HG03066 (cell line): ENCODE measurements at regions not wholly inside any gene's neighbourhood (a gene's known extent, or its start where the extent isn't known, plus 50 kb on each side); places are given as distances from the start of the nearest gene placed in this dataset.

Experiments used
- ATAC-seq: cut with Tn5 transposase; IDR thresholded peaks from one replicate; pipeline ENCODE4 v1.9.1; 2021; ENCODE audit warnings: low read depth; ENCODE audit not compliant: unreplicated experiment

DNA sequence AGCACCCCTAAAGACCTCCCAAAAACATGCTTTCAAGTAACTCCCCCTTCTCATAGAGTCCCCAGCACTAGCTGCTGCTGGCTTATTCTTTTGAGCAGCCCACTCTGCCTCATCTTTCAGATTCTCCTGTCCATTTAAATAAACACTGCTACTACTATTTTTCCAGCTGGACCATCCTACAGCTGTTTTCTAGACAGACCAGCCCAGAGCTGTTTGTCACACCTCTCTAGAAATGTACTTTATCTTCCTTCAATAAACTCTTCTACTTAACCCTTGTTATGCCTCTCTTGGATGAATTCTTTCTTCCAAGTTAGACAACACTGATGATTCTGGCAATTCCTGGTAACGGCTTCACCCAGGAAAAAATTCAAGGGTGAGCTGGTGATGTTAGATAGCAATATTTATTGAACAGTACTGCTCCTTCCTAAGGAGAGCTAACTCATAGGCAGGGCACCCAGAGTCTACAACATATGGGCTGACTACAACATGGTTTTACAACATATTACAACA lies 995.7 kb downstream of the LRFN5 start:
- ATAC-seq, result no peak

DNA sequence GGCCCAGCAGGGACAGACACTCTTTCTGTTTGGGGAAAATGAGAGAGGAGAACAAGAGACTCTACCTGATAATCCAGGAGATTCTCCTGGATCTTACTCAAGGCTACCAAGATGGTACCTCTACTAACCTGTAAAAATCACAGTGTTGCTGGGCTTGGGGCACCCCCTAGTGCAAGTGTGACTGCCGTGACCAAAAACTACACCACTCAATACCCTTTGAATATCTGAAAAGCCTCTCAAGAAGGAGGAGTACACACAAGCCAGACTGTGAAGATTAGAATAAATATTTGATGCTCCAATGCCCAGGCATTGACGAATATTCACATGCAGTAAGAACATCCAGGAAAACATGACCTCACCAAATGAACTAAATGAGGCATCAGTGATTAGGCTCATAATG lies 965.4 kb downstream of the LRFN5 start:
- no peak for ATAC-seq

DNA sequence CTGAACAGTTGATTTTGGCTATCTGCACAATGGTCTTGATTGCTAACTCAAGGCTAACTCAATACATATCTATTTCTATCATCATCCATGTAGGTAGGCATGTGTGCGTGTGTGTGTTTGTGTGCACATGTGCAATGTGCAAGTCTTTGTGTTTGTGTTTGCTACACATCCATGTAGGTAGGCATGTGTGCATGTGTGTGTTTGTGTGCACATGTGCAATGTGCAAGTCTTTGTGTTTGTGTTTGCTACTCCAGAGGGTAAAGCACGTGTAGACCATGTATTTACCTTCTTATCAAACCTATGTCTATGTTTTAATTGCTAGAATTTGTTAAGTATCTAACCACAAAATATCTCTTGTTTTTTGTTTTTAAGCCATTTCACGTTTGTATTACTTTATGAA lies 962.6 kb downstream of the LRFN5 start:
- no peak for ATAC-seq

DNA sequence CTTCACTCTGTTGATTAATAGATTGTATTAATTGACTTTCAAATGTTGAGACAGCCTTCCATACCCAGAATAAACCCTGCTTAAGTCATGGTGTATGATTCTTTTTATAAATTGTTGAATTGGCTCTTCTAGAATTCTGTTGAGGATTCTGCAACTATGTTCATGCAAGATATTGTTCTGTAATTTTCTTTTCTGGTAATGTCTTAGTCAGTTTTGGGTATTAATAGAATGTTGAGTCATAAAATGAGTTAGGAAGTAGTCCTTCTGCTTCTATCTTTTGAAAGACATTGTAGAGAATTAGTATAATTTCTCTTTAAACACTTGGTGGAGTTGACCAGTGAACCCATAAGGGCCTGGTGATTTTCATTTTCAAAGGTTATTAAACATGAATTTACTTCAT lies 958.9 kb downstream of the LRFN5 start:
- ATAC-seq, result no peak

GRCh38 chr14:42563313-42563712 lies 956.6 kb downstream of the LRFN5 start:
- ATAC-seq, result no peak

DNA sequence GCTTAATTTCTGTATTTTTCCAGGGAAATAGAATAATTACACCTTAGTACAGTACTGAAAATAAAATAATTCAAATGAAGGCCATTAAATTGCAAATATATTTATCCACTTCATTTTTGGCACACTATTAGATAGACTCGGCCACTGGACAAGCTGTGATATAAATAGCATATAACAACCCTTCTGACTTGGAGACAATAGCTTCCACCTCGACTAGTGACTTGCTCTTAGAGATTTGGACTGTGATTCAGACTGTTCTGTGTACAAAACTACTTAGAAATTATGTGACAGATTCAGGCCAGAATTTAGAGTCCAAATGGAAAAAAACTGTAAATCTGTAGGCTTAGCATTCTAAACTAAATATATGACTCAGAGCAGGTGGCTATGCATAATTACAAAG lies 949.9 kb downstream of the LRFN5 start:
- no peak for ATAC-seq

GRCh38 chr14:42555365-42555764 lies 948.7 kb downstream of the LRFN5 start:
- ATAC-seq, result no peak

DNA sequence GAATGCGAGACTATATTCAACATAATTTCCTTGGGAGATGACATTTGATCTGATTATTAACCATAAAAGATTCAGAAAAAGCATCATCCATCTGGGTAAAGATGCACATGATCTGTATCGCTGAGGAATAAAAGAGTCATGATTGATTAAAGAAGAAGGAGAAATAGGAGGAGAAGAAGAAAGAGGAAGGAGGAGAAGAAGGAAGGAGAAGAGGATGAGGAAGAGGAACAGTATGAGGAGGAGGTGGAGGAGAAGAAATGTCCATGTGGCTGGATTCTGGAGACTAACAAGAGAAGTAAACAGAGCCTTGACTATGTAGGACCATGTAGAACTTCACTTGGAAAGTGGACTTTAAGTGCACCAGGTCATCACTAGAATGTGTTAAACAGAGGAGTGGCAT lies 947.4 kb downstream of the LRFN5 start:
- no peak for ATAC-seq

DNA sequence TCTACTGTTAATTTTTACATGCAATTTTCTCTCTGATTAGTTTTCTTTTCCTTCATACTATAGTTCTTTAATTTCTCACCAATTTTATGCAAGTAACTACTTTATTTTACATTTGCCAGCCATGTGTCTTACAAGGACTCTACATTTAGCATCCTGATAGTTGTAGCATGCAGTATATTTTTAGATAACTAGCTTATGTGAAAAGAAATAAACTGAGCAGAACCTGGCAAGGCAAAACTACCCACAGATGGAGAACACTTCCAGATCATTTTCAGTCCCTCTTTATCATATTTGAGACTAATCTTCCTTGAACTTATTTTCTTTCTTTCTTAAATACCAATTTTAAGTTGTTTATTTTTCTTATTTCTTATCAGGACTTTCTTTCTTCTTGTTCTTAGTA lies 943.6 kb downstream of the LRFN5 start:
- no peak for ATAC-seq

DNA sequence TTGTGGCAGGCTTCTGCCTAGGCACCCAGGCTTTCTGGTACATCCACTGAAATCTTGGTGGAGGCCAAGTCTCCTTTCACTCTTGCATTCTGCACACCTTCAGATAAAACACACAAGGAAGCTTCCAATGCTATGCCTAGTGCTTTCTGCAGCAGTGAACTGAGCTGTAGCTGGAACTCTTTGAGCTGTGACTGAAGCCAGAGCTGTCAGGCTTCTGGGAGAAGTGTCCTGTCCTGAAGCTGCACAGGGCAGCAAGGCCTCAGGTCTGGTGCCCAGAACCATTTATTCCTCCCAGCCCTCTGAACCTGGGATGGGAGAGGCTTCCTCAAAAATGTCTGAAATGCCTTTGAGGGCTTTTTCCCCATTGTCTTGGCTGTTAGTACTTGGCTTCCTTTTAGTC lies 941.7 kb downstream of the LRFN5 start:
- ATAC-seq, result no peak

- ATAC-seq, result no peak
Measured at GRCh38 chr14:42545636-42546035, 939.0 kb downstream of the LRFN5 start.

DNA sequence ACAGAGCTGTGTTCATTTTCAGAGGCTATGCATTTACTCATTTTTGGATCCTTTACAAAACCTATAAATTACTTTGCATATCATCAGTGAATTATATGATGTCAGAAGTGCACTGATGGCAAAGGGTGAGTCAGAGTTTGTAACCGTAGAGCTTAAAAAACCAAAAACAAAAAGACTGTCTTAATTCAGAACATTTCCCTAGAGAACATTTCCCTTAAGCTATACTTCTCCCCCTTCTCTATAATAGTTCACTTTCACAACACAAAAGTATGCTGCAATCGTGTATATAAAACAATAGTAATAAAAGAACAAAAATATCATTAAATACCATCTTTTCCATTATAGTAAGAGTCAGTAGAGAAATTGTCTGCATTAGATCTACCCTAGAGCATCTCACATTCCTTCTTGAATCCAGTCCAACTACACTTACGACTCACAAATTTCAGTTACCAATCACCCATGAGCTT lies 934.9 kb downstream of the LRFN5 start:
- ATAC-seq, result no peak

GRCh38 chr14:42535397-42535796 lies 928.7 kb downstream of the LRFN5 start:
- no peak for ATAC-seq

DNA sequence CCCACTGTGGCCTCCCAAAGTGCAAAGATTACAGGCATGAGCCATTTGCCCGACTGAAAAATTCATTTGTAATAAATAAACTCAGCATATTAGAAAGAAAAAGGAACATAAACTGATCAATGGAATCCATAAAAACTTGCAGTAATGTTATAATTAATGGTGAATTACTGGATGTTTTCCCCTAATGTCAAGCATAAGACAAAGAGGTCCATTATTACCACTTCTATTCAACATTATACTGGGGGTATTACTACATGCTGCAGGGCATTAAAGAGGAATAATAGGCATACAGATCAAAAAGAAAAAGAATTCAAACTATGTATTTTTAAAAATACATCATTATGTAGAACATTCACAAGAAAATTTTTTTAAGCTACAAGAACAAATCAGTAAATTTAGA lies 926.8 kb downstream of the LRFN5 start:
- no peak for ATAC-seq

DNA sequence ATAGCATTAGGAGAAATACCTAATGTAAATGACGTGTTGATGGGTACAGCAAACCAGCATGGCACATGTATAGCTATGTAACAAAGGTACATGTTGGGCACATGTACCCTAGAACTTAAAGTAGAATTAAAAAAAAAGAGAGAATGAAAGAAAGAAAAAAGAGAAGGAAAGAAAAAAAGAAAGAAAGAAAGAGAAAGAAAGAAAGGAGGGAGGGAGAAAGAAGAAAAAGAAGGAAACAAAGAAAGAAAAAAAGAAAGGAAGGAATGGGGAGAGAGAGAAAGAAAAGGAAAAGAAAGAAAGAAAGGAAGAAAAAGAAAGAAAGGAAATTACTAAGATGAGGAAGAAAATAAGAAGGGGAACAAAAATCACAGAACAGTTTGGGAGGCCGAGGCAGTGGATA lies 925.5 kb downstream of the LRFN5 start:
- no peak for ATAC-seq

DNA sequence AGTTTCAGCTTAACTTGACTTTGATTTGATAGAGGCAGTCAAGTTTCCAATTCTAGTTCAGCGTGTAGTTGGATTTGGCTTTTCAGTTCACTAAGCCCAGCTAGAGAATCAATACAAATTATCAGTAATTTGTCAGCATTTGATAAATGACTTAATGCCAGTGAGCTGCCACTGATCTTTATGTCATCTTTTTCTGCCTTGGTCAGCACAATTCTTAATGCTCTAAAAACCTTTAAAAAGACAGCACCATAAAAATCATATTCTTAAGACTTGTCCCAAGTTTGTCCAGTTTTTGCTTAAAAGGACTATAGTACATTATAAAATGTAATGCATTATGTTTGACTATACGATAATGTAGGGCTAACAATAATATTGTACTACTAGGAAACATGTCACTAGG lies 920.5 kb downstream of the LRFN5 start:
- ATAC-seq, result no peak

- peak; percentile 76 for ATAC-seq
Measured at GRCh38 chr14:42523666-42524065, 917.0 kb downstream of the LRFN5 start.

DNA sequence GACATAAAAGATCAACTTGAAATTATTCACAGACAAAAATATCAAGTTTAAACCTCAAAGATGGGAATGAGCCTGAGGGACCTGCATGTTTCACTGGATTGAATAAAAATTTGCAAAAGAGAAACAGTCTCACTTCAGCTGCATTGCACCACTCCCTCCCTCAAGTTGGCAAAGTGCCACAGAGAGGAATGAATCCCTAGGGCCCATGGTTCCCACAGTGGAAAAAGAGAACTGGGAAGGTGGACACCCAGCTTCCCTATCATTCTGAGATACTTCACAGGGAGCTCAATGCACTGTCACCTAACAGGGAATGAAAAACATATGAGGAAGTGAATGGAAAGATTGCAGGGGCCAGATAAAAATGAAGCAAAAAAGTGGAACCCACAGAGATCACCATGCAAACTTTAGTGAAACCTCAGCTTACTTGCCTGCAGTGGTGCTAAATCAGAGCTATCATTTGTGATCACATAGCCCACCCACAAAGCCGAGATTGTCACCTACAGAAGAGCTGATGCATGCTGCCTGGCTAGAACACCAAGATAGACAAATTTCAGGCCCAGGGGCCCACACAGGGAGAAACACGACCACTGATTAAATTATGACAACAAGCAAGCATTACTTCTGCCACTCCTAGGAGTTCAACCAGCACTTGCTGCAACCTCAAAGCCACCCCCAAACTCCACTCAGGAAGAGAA lies 911.3 kb downstream of the LRFN5 start:
- no peak for ATAC-seq

DNA sequence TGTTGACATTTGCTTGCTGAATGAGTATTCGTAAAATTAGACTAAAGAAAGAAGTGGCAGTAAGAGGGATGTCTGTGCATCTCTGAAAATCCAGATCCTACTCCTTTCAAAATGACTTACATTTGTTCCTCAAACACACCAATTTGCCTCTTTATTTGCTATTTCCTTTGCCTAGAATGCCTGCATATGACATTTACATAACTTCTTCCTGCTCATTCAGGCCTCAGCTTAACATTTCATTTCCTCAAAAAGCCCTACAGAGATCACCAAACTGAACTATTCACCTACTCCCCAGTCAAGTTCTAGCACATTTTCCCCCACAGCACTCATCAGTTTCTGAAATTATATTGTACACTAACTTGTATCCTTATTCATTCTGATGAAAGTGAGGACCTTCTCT lies 907.2 kb downstream of the LRFN5 start:
- ATAC-seq, result no peak

DNA sequence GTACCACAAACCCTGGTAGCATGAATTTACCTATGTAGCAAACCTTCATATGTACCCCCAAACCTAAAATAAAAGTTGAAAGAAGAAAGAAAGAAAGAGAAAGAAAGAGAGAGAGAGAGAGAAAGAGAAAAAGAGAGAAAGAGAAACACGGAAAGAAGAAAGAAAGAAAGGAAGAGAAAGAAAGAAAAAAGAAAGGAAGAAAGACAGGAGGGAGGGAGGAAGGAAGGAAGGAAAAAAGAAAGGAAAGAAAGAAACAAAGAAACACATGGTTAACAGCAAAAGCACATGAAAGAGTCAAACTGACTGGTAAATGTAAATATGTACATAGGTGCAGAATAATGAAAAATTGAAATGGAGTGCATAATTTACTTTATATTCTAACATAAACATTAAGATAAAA lies 903.4 kb downstream of the LRFN5 start:
- no peak for ATAC-seq

- ATAC-seq, result no peak
Measured at GRCh38 chr14:42508209-42508946, 901.7 kb downstream of the LRFN5 start.

DNA sequence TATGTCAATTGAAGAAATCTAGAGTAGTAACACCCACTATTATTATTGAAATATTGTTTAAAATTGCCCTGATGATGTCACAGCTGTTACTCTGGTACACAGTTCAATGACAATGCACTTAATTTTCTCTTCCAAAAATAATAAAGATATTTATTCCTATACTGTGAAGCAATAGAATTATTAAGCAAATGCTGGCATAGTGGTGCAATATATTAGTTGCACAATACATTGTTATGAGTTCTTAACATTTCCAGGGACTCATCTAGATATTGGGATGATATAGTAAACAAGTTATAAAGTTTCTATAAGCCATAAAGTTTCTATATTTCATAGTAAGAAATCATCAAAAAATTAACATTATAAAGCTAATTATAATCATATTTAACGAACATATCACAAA lies 897.8 kb downstream of the LRFN5 start:
- ATAC-seq, result no peak
